ENCODE measurements at regions not wholly inside any gene's neighbourhood (a gene's known extent, or its start where the extent isn't known, plus 50 kb on each side); places are given as distances from the start of the nearest gene placed in this dataset.

DNA sequence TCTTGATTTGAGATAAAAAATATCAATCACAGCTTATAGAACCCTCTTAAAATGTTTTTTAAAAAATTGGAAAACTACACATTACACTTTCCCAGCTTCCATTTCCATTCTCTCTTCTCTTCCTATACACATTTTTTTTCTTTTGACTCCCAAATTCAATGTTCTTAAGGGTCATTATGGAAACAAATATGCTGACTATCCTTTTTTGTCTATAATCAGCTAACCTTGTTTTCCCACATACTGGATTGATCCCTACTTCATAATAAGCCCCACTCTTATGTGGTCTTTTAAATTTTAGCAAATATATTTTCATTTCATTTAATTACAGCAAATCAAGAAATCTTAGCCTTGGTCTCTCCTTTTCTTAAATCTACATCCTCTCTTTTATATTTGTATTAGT, 378.4 kb downstream of the MEI4 start:
- Histone ChIP-seq H3K4me3 (ENCODE audit: low read depth, low read length) (no peak overlapping the region), H3K27me3 (ENCODE audit: control insufficient read depth, insufficient read depth, low read length) (no peaks in the 10 kb centered on the region), H3K36me3 (ENCODE audit: control insufficient read depth, insufficient read depth, low read length) (no peaks in the 10 kb centered on the region)
- TF ChIP-seq, protein P1, sequence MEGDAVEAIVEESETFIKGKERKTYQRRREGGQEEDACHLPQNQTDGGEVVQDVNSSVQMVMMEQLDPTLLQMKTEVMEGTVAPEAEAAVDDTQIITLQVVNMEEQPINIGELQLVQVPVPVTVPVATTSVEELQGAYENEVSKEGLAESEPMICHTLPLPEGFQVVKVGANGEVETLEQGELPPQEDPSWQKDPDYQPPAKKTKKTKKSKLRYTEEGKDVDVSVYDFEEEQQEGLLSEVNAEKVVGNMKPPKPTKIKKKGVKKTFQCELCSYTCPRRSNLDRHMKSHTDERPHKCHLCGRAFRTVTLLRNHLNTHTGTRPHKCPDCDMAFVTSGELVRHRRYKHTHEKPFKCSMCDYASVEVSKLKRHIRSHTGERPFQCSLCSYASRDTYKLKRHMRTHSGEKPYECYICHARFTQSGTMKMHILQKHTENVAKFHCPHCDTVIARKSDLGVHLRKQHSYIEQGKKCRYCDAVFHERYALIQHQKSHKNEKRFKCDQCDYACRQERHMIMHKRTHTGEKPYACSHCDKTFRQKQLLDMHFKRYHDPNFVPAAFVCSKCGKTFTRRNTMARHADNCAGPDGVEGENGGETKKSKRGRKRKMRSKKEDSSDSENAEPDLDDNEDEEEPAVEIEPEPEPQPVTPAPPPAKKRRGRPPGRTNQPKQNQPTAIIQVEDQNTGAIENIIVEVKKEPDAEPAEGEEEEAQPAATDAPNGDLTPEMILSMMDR (IDR thresholded peaks at IDR 0.05; ENCODE audit: insufficient read depth, low read length, severe bottlenecking), result no peak
- FAIRE-seq (no peak), DNase-seq (ENCODE audit: low read depth) (no peak)

DNA sequence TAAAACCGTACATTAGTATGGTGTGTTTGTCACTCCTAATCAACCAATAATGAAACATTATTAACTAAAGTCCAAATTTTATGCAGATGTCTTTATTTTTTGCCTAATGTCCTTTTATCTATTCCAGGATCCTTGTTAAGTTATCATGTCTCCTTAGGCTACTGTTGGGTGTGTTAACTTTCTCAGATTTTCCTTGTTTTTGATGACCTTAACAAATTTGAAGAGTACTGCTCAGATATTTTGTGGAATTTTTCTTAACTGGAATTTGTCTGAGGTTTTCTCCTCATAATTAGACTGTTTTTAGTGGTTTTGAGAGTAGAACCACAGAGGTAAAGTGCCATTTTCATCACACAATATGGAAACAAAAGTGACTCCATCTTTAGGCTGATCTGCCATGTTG, 406.3 kb downstream of the MEI4 start:
- DNase-seq (ENCODE audit: low read depth) (no peak), FAIRE-seq (no peak)
- TF ChIP-seq, protein P1 (IDR thresholded peaks at IDR 0.05; ENCODE audit: insufficient read depth, low read length, severe bottlenecking), result no peak
- no peak overlapping the region for H3K4me3 ChIP-seq (ENCODE audit: low read depth, low read length)
- no peaks in the 10 kb centered on the region for H3K27me3 ChIP-seq (ENCODE audit: control insufficient read depth, insufficient read depth, low read length)
- H3K36me3 ChIP-seq (ENCODE audit: control insufficient read depth, insufficient read depth, low read length), result no peaks in the 10 kb centered on the region

DNA sequence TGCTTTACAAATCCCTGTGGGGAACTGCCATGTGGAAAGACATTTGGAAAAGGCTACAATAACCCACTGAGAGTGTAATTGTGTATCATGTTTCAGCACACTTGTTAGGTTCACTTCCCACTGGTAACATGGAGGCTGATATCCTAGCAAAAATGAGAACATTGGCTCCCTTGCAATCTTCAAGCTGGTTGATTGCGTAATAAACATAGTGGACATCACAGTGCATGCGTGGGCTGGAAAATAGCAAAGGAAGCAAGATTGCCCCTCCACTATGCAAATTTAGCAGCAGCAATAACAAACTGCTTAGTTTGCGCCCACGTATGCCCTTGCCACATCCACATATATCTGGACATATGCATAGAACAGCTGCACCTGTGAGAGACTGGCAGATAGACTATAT, 410.2 kb downstream of the MEI4 start:
- Histone ChIP-seq H3K36me3 (ENCODE audit: control insufficient read depth, insufficient read depth, low read length) (no peaks in the 10 kb centered on the region), H3K4me3 (ENCODE audit: low read depth, low read length) (no peak overlapping the region), H3K27me3 (ENCODE audit: control insufficient read depth, insufficient read depth, low read length) (no peaks in the 10 kb centered on the region)
- no peak for DNase-seq (ENCODE audit: low read depth)
- FAIRE-seq, result no peak
- TF ChIP-seq, protein P1 (IDR thresholded peaks at IDR 0.05; ENCODE audit: insufficient read depth, low read length, severe bottlenecking), result no peak

DNA sequence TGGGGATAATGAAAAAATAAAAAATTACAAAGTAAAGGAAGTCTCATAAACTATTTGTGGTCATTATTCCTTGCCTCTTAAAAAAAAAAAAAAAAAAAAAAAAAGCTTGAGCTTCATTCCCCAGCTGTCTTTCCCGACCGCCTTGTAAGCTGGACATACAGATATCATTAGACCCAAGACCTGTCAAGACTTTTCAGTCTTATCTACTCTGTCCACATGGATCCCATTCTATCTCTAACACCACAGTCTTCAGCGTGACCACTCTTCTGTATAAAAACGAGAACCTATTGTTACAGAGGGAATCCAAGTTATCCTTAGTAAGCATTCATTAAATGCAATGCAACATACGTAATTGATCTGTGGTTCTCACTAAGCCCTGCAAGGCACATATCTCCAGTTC, 423.5 kb downstream of the MEI4 start:
- FAIRE-seq, result no peak
- Histone ChIP-seq H3K36me3 (ENCODE audit: control insufficient read depth, insufficient read depth, low read length) (no peaks in the 10 kb centered on the region), H3K27me3 (ENCODE audit: control insufficient read depth, insufficient read depth, low read length) (no peaks in the 10 kb centered on the region), H3K4me3 (ENCODE audit: low read depth, low read length) (no peak overlapping the region)
- no peak for DNase-seq (ENCODE audit: low read depth)
- TF ChIP-seq, protein P1 (IDR thresholded peaks at IDR 0.05; ENCODE audit: insufficient read depth, low read length, severe bottlenecking), result no peak

DNA sequence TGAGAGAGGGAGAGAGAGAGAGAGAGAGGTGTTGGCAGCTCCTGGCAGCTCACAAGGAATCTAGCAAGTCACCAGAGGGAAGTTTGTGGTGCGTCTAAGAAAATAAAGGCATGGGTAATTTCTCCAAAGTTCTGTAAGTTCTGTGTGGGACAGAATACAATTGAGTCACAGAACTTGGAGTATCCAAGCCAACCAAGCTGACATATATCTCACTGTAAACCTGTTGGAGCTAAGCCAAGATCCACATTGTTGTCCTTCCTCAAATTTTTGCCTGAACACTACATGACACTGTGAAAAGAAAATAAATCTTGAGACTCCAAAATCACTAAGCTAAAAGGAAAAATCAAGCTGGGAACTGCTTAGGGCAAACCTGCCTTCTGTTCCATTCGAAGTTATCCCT, 436.7 kb downstream of the MEI4 start:
- no peak for DNase-seq (ENCODE audit: low read depth)
- no peak for FAIRE-seq

DNA sequence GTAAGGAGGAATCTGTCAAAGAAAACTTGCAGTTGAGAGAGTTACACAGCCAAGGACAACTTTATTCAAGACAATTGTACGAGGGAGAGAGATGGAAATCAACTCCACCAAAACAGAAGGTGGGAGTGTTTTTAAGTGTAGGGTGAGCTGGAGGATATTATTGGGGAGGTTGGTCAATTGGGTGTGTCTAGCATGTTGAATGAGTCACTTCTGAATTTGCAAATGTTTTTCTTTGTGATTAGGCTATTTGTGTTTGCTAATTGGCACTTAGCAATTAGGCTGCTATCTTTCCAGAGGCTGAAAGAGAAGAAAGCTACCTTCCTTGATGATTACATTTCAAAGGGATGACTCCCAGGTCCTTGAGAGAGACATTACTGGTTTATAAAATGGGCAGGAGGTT, 441.1 kb downstream of the MEI4 start:
- TF ChIP-seq, protein P1 (IDR thresholded peaks at IDR 0.05; ENCODE audit: insufficient read depth, low read length, severe bottlenecking), result no peak
- peak; percentile 14 for DNase-seq (ENCODE audit: low read depth)
- H3K36me3 ChIP-seq (ENCODE audit: control insufficient read depth, insufficient read depth, low read length), result no peaks in the 10 kb centered on the region
- no peaks in the 10 kb centered on the region for H3K27me3 ChIP-seq (ENCODE audit: control insufficient read depth, insufficient read depth, low read length)
- no peak for FAIRE-seq
- H3K4me3 ChIP-seq (ENCODE audit: low read depth, low read length), result no peak overlapping the region

More for the DNA sequence above, 436.7 kb downstream of the MEI4 start:
- TF ChIP-seq, protein P1 (IDR thresholded peaks at IDR 0.05; ENCODE audit: insufficient read depth, low read length, severe bottlenecking), result no peak
- no peaks in the 10 kb centered on the region for H3K36me3 ChIP-seq (ENCODE audit: control insufficient read depth, insufficient read depth, low read length)
- no peaks in the 10 kb centered on the region for H3K27me3 ChIP-seq (ENCODE audit: control insufficient read depth, insufficient read depth, low read length)
- H3K4me3 ChIP-seq (ENCODE audit: low read depth, low read length), result no peak overlapping the region
